GM12892 (cell line): ENCODE measurements at regions not wholly inside any gene's neighbourhood (a gene's known extent, or its start where the extent isn't known, plus 50 kb on each side); places are given as distances from the start of the nearest gene placed in this dataset.

Source experiments
- POLR2A ChIP-seq: IDR thresholded peaks from 2 replicates; pipeline ENCODE4 v1.6.1; 2011; ENCODE audit warnings: low read depth, low read length, control low read depth
- POLR2AphosphoS5 ChIP-seq: IDR thresholded peaks from 2 replicates; pipeline ENCODE4 v1.6.1; 2011; ENCODE audit warnings: low read depth, low read length, control low read depth
- TAF1 ChIP-seq: IDR thresholded peaks from 2 replicates; pipeline ENCODE4 v1.6.1; 2011; ENCODE audit warnings: low read depth, mild to moderate bottlenecking, control low read depth, low read length, borderline replicate concordance

DNA sequence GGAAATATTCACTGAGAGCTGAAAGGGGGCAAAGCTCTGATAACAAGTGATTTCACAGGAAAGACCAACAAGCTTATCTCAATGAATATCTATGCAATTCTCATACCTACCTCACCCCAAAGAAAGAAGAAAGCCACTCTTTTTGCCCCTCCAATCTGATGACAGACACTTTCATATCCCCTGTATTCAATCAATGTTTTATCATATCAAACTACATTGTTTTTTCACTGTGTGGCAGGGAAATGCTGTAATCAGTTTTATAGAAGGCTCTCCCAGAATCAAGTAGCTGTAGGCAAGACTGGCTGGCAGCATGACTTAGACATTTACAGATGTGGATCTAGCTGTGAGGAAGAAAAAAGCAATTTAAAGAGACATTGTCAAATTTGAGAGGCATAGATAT, 81.3 kb upstream of the PIK3C3 start:
- TF ChIP-seq POLR2AphosphoS5: no peak
- no peak for TF ChIP-seq POLR2A
- TF ChIP-seq TAF1: no peak
